DOHH2 (cell line): ENCODE measurements at regions not wholly inside any gene's neighbourhood (a gene's known extent, or its start where the extent isn't known, plus 50 kb on each side); places are given as distances from the start of the nearest gene placed in this dataset.

Source experiments
- EZH2phosphoT487 ChIP-seq: fragments of 200-600 bp; sonication (generic); IDR thresholded peaks from 2 replicates; pipeline ENCODE4 v1.6.1; 2017; ENCODE audit warnings: borderline replicate concordance, mild to moderate bottlenecking, antibody characterized with exemption, low read length, moderate library complexity, mixed read lengths
- TF ChIP-seq, protein P1 (sequence below): fragments of 200-600 bp; sonication (generic); IDR thresholded peaks from one replicate; pipeline ENCODE4 v1.5.1; 2014; ENCODE audit warnings: antibody characterized with exemption, mild to moderate bottlenecking, low read depth, low read length; ENCODE audit not compliant: poor library complexity, severe bottlenecking

DNA sequence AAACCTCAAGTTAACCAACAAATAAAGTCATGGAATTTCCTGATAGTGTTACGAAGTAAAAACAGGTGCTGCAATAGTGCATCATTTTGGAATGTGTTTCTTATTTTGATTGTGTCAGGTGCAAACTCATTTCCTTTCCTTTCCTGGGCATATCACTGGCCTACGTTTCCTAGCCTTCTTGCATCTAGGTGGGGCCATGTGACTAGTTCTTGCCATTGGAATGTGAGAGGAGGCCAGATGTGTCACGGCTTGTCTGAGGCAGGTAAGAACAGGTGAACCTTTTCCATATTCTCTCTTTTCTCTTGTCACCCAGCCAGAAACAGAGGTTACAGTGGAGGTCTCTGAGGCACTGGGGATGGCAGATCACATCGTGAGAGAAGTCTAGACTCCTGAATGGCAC is 868.0 kb downstream of the RPA4 start:
- TF ChIP-seq, protein P1, sequence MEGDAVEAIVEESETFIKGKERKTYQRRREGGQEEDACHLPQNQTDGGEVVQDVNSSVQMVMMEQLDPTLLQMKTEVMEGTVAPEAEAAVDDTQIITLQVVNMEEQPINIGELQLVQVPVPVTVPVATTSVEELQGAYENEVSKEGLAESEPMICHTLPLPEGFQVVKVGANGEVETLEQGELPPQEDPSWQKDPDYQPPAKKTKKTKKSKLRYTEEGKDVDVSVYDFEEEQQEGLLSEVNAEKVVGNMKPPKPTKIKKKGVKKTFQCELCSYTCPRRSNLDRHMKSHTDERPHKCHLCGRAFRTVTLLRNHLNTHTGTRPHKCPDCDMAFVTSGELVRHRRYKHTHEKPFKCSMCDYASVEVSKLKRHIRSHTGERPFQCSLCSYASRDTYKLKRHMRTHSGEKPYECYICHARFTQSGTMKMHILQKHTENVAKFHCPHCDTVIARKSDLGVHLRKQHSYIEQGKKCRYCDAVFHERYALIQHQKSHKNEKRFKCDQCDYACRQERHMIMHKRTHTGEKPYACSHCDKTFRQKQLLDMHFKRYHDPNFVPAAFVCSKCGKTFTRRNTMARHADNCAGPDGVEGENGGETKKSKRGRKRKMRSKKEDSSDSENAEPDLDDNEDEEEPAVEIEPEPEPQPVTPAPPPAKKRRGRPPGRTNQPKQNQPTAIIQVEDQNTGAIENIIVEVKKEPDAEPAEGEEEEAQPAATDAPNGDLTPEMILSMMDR, result no peak
- no peak for TF ChIP-seq EZH2phosphoT487
